SU-DHL-6 (cell line): ENCODE measurements at regions not wholly inside any gene's neighbourhood (a gene's known extent, or its start where the extent isn't known, plus 50 kb on each side); places are given as distances from the start of the nearest gene placed in this dataset.

Source experiments
- EZH2phosphoT487 ChIP-seq: fragments of 200-600 bp; sonication (generic), shearing (Covaris generic); conservative IDR thresholded peaks from 2 replicates; pipeline ENCODE4 v1.6.1; 2018; ENCODE audit warnings: mild to moderate bottlenecking, antibody characterized with exemption, low read length, moderate library complexity, mixed read lengths
- TF ChIP-seq, protein P1 (sequence below): fragments of 200-600 bp; sonication (generic); IDR thresholded peaks from one replicate; pipeline ENCODE4 v1.5.1; 2017; ENCODE audit warnings: antibody characterized with exemption, mild to moderate bottlenecking, low read length, moderate library complexity; ENCODE audit not compliant: insufficient read depth, poor library complexity, severe bottlenecking

DNA sequence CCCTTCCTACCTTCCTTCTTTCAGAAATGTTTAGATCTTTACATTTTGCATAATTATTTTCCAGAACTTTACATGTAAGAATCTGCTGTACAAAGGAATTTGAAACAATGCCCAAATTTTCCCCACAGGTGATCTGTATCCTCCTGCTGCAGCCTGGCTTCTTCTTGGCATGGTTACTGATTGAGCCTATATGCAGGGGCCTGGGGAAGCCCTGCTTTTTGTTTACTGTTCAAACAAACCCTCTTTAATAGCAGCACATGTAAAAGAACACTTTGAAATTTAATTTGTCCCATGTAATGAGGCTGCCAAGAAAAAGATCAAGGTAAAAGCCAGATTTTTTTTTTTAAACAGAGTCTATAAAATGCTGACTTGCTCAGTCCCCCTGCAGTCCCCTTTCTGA, 432.2 kb downstream of the TUSC7 start:
- TF ChIP-seq, protein P1, sequence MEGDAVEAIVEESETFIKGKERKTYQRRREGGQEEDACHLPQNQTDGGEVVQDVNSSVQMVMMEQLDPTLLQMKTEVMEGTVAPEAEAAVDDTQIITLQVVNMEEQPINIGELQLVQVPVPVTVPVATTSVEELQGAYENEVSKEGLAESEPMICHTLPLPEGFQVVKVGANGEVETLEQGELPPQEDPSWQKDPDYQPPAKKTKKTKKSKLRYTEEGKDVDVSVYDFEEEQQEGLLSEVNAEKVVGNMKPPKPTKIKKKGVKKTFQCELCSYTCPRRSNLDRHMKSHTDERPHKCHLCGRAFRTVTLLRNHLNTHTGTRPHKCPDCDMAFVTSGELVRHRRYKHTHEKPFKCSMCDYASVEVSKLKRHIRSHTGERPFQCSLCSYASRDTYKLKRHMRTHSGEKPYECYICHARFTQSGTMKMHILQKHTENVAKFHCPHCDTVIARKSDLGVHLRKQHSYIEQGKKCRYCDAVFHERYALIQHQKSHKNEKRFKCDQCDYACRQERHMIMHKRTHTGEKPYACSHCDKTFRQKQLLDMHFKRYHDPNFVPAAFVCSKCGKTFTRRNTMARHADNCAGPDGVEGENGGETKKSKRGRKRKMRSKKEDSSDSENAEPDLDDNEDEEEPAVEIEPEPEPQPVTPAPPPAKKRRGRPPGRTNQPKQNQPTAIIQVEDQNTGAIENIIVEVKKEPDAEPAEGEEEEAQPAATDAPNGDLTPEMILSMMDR, result no peak
- no peak for TF ChIP-seq EZH2phosphoT487
